HG03571 (cell line): ENCODE measurements at regions not wholly inside any gene's neighbourhood (a gene's known extent, or its start where the extent isn't known, plus 50 kb on each side); places are given as distances from the start of the nearest gene placed in this dataset.
"Not testable (repeated sequence)": the region's sequence is repeated elsewhere in the genome, so short reads cannot be mapped to it uniquely, and the experiment has no call there.

Experiments
- ATAC-seq: cut with Tn5 transposase; IDR thresholded peaks from one replicate; pipeline ENCODE4 v1.9.1; 2021; ENCODE audit not compliant: unreplicated experiment

- ATAC-seq: not testable (repeated sequence)
Measured at GRCh38 chr7:65069476-65069875, 63.0 kb upstream of the ERV3-1 start.

GRCh38 chr7:65062566-65062965 is 56.1 kb upstream of the ERV3-1 start:
- ATAC-seq: not testable (repeated sequence)

- ATAC-seq: not testable (repeated sequence)
Measured at GRCh38 chr7:65059247-65059646, 52.8 kb upstream of the ERV3-1 start.
